ENCODE measurements at regions not wholly inside any gene's neighbourhood (a gene's known extent, or its start where the extent isn't known, plus 50 kb on each side); places are given as distances from the start of the nearest gene placed in this dataset.

- Histone ChIP-seq H3K27me3 (ENCODE audit: control insufficient read depth in 3 of 3, insufficient read depth in 3 of 3, low read length in 2 of 3) (no peaks in the 10 kb centered on the region), H3K9me3 (ENCODE audit: control insufficient read depth in 4 of 4, insufficient read depth in 3 of 4, low read length in 3 of 4) (peaks cover 0 to 2% (median 0%) of the 10 kb centered on the region in 4 donors), H3K36me3 (ENCODE audit: control insufficient read depth in 4 of 4, insufficient read depth in 4 of 4, low read length in 4 of 4) (no peaks in the 10 kb centered on the region), H3K4me1 (ENCODE audit: control insufficient read depth in 5 of 5, insufficient read depth in 5 of 5, low read length in 5 of 5) (no peaks in the 10 kb centered on the region), H3K27ac (ENCODE audit: low read depth in 1 of 2, low read length in 1 of 2) (no peak overlapping the region), H3K9ac (ENCODE audit: insufficient read depth in 1 of 2, low read length in 2 of 2) (no peak overlapping the region), H3K4me3 (no peak overlapping the region)
- ATAC-seq (ENCODE audit: insufficient read depth, low FRiP score) (no peak), DNase-seq (no peak)
- 88 to 89% methylated on average over 1 of the region's 1 CpG for WGBS, 2 donors
- no peak for TF ChIP-seq CTCF (IDR thresholded peaks at IDR 0.05; ENCODE audit: control extremely low read depth, extremely low read depth)
Observed at GRCh38 chr18:28974504-28974903, 797.6 kb upstream of the CDH2 start.

GRCh38 chr18:28973324-28973723 is 796.4 kb upstream of the CDH2 start:
- DNase-seq (no peak), ATAC-seq (ENCODE audit: insufficient read depth, low FRiP score) (no peak)
- no peaks in the 10 kb centered on the region for H3K36me3 ChIP-seq (ENCODE audit: control insufficient read depth in 4 of 4, insufficient read depth in 4 of 4, low read length in 4 of 4)
- WGBS, 2 donors, result 91 to 92% methylated on average over 1 of the region's 1 CpG
- no peaks in the 10 kb centered on the region for H3K27me3 ChIP-seq (ENCODE audit: control insufficient read depth in 3 of 3, insufficient read depth in 3 of 3, low read length in 2 of 3)
- H3K4me3 ChIP-seq, result no peak overlapping the region
- TF ChIP-seq CTCF (IDR thresholded peaks at IDR 0.05; ENCODE audit: control extremely low read depth, extremely low read depth), result no peak
- no peaks in the 10 kb centered on the region for H3K4me1 ChIP-seq (ENCODE audit: control insufficient read depth in 5 of 5, insufficient read depth in 5 of 5, low read length in 5 of 5)
- peaks cover 0 to 2% (median 0%) of the 10 kb centered on the region in 4 donors for H3K9me3 ChIP-seq (ENCODE audit: control insufficient read depth in 4 of 4, insufficient read depth in 3 of 4, low read length in 3 of 4)
- H3K9ac ChIP-seq (ENCODE audit: insufficient read depth in 1 of 2, low read length in 2 of 2), result no peak overlapping the region
- no peak overlapping the region for H3K27ac ChIP-seq (ENCODE audit: low read depth in 1 of 2, low read length in 1 of 2)

- 78 to 79% methylated on average over 5 of the region's 5 CpGs for WGBS, 2 donors
- H3K9ac ChIP-seq (ENCODE audit: insufficient read depth in 1 of 2, low read length in 2 of 2), result no peak overlapping the region
- no peak overlapping the region for H3K4me3 ChIP-seq
- no peaks in the 10 kb centered on the region for H3K36me3 ChIP-seq (ENCODE audit: control insufficient read depth in 4 of 4, insufficient read depth in 4 of 4, low read length in 4 of 4)
- no peaks in the 10 kb centered on the region for H3K4me1 ChIP-seq (ENCODE audit: control insufficient read depth in 5 of 5, insufficient read depth in 5 of 5, low read length in 5 of 5)
- H3K27me3 ChIP-seq (ENCODE audit: control insufficient read depth in 3 of 3, insufficient read depth in 3 of 3, low read length in 2 of 3), result no peaks in the 10 kb centered on the region
- H3K27ac ChIP-seq (ENCODE audit: low read depth in 1 of 2, low read length in 1 of 2), result no peak overlapping the region
- ATAC-seq (ENCODE audit: insufficient read depth, low FRiP score), result no peak
- peaks cover 0 to 2% (median 0%) of the 10 kb centered on the region in 4 donors for H3K9me3 ChIP-seq (ENCODE audit: control insufficient read depth in 4 of 4, insufficient read depth in 3 of 4, low read length in 3 of 4)
- DNase-seq, result no peak
- TF ChIP-seq CTCF (IDR thresholded peaks at IDR 0.05; ENCODE audit: control extremely low read depth, extremely low read depth), result no peak
Observed at GRCh38 chr18:28972333-28972907, 795.5 kb upstream of the CDH2 start.

- Histone ChIP-seq H3K36me3 (ENCODE audit: control insufficient read depth in 4 of 4, insufficient read depth in 4 of 4, low read length in 4 of 4) (no peaks in the 10 kb centered on the region), H3K27me3 (ENCODE audit: control insufficient read depth in 3 of 3, insufficient read depth in 3 of 3, low read length in 2 of 3) (no peaks in the 10 kb centered on the region), H3K9me3 (ENCODE audit: control insufficient read depth in 4 of 4, insufficient read depth in 3 of 4, low read length in 3 of 4) (peaks cover 0 to 3% (median 0%) of the 10 kb centered on the region in 4 donors), H3K4me1 (ENCODE audit: control insufficient read depth in 5 of 5, insufficient read depth in 5 of 5, low read length in 5 of 5) (no peaks in the 10 kb centered on the region), H3K27ac (ENCODE audit: low read depth in 1 of 2, low read length in 1 of 2) (no peak overlapping the region), H3K9ac (ENCODE audit: insufficient read depth in 1 of 2, low read length in 2 of 2) (no peak overlapping the region), H3K4me3 (no peak overlapping the region)
- no peak for TF ChIP-seq CTCF (IDR thresholded peaks at IDR 0.05; ENCODE audit: control extremely low read depth, extremely low read depth)
- no peak for ATAC-seq (ENCODE audit: insufficient read depth, low FRiP score)
- no peak for DNase-seq
Observed at GRCh38 chr18:28963481-28963880, 786.6 kb upstream of the CDH2 start.

Data from lung (tissue), 11 donors.